ENCODE measurements at regions not wholly inside any gene's neighbourhood (a gene's known extent, or its start where the extent isn't known, plus 50 kb on each side); places are given as distances from the start of the nearest gene placed in this dataset.

DNA sequence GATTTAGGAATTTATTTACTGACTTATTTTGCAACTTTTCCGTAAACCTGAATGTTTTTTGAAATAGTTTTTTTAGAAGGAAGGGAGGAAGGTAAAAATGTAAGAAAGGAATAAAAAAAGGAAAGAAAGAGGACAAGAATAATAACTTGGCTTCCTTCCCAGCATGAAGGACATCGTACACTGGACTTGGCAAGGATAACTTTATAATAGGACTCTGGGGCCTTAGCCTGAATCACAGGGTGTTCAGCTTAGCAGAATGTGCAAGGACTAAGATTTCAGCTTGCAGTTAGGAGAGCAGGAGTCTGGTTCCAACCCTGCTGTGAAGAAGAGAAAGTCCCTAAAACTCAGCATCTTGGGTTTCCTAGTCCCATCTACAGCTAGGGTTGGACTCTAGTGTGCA lies 1053.3 kb downstream of the VRK1 start:
- POLR2A ChIA-PET, result no interaction called here
- CTCF ChIA-PET, result no interaction called here
- TF ChIP-seq, protein P1, sequence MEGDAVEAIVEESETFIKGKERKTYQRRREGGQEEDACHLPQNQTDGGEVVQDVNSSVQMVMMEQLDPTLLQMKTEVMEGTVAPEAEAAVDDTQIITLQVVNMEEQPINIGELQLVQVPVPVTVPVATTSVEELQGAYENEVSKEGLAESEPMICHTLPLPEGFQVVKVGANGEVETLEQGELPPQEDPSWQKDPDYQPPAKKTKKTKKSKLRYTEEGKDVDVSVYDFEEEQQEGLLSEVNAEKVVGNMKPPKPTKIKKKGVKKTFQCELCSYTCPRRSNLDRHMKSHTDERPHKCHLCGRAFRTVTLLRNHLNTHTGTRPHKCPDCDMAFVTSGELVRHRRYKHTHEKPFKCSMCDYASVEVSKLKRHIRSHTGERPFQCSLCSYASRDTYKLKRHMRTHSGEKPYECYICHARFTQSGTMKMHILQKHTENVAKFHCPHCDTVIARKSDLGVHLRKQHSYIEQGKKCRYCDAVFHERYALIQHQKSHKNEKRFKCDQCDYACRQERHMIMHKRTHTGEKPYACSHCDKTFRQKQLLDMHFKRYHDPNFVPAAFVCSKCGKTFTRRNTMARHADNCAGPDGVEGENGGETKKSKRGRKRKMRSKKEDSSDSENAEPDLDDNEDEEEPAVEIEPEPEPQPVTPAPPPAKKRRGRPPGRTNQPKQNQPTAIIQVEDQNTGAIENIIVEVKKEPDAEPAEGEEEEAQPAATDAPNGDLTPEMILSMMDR (IDR thresholded peaks at IDR 0.05; ENCODE audit: control extremely low read depth, extremely low read depth, low read depth, missing control alignments), result no peak
- DNase-seq (ENCODE audit: extremely low spot score), result no peak

DNA sequence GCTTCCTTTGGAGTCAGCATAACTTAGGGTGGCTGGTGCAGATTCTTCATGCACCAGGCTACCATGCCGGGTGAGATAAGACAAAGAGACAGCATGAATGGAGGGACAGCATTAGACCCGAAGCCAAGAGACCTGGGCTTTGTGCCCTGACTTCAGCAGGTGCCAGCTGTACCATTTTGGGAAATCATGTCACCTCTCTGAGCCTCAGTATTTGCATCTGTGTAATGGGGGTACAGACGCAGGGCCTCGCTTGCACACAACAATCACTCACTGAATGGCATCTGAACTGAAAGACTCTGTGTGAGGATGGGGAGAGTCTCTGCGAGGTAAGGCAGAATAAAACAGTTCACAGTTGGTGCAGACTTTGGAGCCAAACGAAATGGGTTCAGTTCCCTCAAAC lies 1053.7 kb downstream of the VRK1 start:
- CTCF ChIA-PET, result no interaction called here
- POLR2A ChIA-PET, result no interaction called here

GRCh38 chr14:97851428-97851995 lies 1054.3 kb downstream of the VRK1 start:
- no peak for DNase-seq (ENCODE audit: extremely low spot score)
- TF ChIP-seq, protein P1 (IDR thresholded peaks at IDR 0.05; ENCODE audit: control extremely low read depth, extremely low read depth, low read depth, missing control alignments), result no peak
- CTCF ChIA-PET, result interaction anchor here (1.0 kb wide), 1 partner anchor 13 kb away, joined by 3 read pairs; no protein-coding TSS in a partner anchor
- POLR2A ChIA-PET, result no interaction called here

More for the DNA sequence above, 1053.7 kb downstream of the VRK1 start:
- TF ChIP-seq, protein P1 (IDR thresholded peaks at IDR 0.05; ENCODE audit: control extremely low read depth, extremely low read depth, low read depth, missing control alignments), result no peak
- no peak for DNase-seq (ENCODE audit: extremely low spot score)

DNA sequence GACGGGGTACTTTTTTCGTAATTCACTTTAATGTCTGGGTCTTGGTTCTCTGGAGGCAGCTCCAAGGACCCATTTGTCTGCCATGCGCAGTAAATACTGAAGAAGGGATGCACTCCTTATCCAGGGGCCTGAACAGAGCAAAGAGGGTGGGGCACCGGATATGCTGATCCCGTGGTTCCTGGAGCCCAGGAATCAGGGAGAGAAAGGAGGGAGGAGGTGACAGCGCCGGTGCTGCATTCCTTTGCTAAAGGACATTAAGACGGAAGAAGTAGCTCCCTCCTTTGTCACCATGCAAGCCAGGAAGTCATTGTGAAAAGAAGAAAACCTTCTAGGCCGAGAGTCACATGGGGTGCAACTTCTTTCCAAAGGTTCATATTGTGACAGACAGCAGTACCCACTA lies 1057.7 kb downstream of the VRK1 start:
- TF ChIP-seq, protein P1 (IDR thresholded peaks at IDR 0.05; ENCODE audit: control extremely low read depth, extremely low read depth, low read depth, missing control alignments), result no peak
- CTCF ChIA-PET, result no interaction called here
- POLR2A ChIA-PET, result no interaction called here
- no peak for DNase-seq (ENCODE audit: extremely low spot score)

GRCh38 chr14:97866195-97866594 lies 1069.0 kb downstream of the VRK1 start:
- POLR2A ChIA-PET, result no interaction called here
- DNase-seq (ENCODE audit: extremely low spot score), result no peak
- TF ChIP-seq, protein P1 (IDR thresholded peaks at IDR 0.05; ENCODE audit: control extremely low read depth, extremely low read depth, low read depth, missing control alignments), result no peak
- CTCF ChIA-PET, result no interaction called here

DNA sequence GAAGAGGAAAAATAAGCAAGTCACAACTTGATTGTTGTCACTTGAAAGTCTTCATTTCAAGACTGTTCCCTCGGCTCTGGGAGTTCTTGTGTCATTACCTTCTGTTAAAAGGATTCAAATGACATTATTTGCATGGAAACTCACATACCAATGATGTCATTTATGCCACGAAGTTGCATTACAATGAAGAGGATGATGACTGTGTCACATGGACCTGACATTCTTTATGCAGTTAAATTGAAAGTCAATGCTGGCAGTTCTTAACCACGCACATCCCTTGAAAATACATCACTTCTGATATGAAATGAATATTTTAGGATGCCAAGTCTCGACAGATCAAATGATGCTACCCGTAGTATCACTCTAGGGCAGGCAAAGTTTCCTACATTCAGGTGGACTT lies 1069.5 kb downstream of the VRK1 start:
- TF ChIP-seq, protein P1 (IDR thresholded peaks at IDR 0.05; ENCODE audit: control extremely low read depth, extremely low read depth, low read depth, missing control alignments), result no peak
- ChIA-PET POLR2A (no interaction called here), CTCF (no interaction called here)
- DNase-seq (ENCODE audit: extremely low spot score), result no peak

DNA sequence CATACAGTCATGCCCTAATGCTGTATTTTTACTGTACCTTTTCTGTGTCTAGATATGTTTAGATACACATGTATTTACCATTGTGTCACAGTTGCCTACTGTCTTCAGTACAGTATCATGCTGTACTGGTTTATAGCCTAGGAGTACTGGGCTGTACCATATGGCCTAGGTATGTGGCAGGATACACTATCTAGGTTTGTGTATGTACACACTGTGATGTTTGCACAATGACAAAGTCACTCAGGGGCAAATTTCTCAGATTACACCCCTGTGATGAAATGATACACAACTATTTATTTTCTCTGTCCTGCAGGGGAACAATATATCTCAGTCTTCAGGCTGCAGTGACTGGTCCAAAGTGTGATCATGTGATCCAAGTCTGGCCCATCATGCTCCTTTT lies 1076.1 kb downstream of the VRK1 start:
- POLR2A ChIA-PET, result no interaction called here
- TF ChIP-seq, protein P1 (IDR thresholded peaks at IDR 0.05; ENCODE audit: control extremely low read depth, extremely low read depth, low read depth, missing control alignments), result no peak
- CTCF ChIA-PET, result no interaction called here
- no peak for DNase-seq (ENCODE audit: extremely low spot score)
